ENCODE measurements at regions not wholly inside any gene's neighbourhood (a gene's known extent, or its start where the extent isn't known, plus 50 kb on each side); places are given as distances from the start of the nearest gene placed in this dataset.

GRCh38 chr12:48265777-48266176 lies 62.7 kb upstream of the OR10AD1 start:
- no peak overlapping the region for H3K4me3 ChIP-seq
- DNase-seq (ENCODE audit: low read depth, low spot score), result no peak
- TF ChIP-seq FOXP2 (optimal IDR thresholded peaks at IDR 0.05; ENCODE audit: control extremely low read depth, extremely low read length, insufficient read depth), result no peak
- TF ChIP-seq POLR2AphosphoS5 (IDR thresholded peaks at IDR 0.05; ENCODE audit: borderline replicate concordance, low read depth, low read length), result no peak
- TF ChIP-seq EZH2 (IDR thresholded peaks at IDR 0.05), result no peak
- H3K27ac ChIP-seq, result peak overlapping the region; percentile 91; the same call in 1 of the 2 replicates
- H3K36me3 ChIP-seq (ENCODE audit: insufficient read depth, low read length), result no peaks in the 10 kb centered on the region
- no peaks in the 10 kb centered on the region for H3K9me3 ChIP-seq (ENCODE audit: low read depth, low read length)
- no peak overlapping the region for H3K9ac ChIP-seq (ENCODE audit: insufficient read length)

- no peak overlapping the region for H3K4me3 ChIP-seq
- H3K9ac ChIP-seq (ENCODE audit: insufficient read length), result no peak overlapping the region
- no peak for TF ChIP-seq FOXP2 (optimal IDR thresholded peaks at IDR 0.05; ENCODE audit: control extremely low read depth, extremely low read length, insufficient read depth)
- TF ChIP-seq EZH2 (IDR thresholded peaks at IDR 0.05), result no peak
- no peak for TF ChIP-seq POLR2AphosphoS5 (IDR thresholded peaks at IDR 0.05; ENCODE audit: borderline replicate concordance, low read depth, low read length)
- no peaks in the 10 kb centered on the region for H3K36me3 ChIP-seq (ENCODE audit: insufficient read depth, low read length)
- DNase-seq (ENCODE audit: low read depth, low spot score), result no peak
- H3K27ac ChIP-seq, result no peak overlapping the region
- no peaks in the 10 kb centered on the region for H3K9me3 ChIP-seq (ENCODE audit: low read depth, low read length)
Observed at GRCh38 chr12:48263617-48264016, 60.5 kb upstream of the OR10AD1 start.

- DNase-seq (ENCODE audit: low read depth, low spot score), result no peak
- TF ChIP-seq EZH2 (IDR thresholded peaks at IDR 0.05) (no peak), POLR2AphosphoS5 (IDR thresholded peaks at IDR 0.05; ENCODE audit: borderline replicate concordance, low read depth, low read length) (no peak), FOXP2 (optimal IDR thresholded peaks at IDR 0.05; ENCODE audit: control extremely low read depth, extremely low read length, insufficient read depth) (no peak)
- H3K9ac ChIP-seq (ENCODE audit: insufficient read length), result no peak overlapping the region
Observed at GRCh38 chr12:48261773-48262172, 58.7 kb upstream of the OR10AD1 start.

More at GRCh38 chr12:48261773-48262172, 58.7 kb upstream of the OR10AD1 start:
- H3K36me3 ChIP-seq (ENCODE audit: insufficient read depth, low read length), result no peaks in the 10 kb centered on the region
- H3K27ac ChIP-seq, result no peak overlapping the region
- no peaks in the 10 kb centered on the region for H3K9me3 ChIP-seq (ENCODE audit: low read depth, low read length)
- no peak overlapping the region for H3K4me3 ChIP-seq

Data from SK-N-MC (cell line).